ENCODE measurements at regions not wholly inside any gene's neighbourhood (a gene's known extent, or its start where the extent isn't known, plus 50 kb on each side); places are given as distances from the start of the nearest gene placed in this dataset.

DNA sequence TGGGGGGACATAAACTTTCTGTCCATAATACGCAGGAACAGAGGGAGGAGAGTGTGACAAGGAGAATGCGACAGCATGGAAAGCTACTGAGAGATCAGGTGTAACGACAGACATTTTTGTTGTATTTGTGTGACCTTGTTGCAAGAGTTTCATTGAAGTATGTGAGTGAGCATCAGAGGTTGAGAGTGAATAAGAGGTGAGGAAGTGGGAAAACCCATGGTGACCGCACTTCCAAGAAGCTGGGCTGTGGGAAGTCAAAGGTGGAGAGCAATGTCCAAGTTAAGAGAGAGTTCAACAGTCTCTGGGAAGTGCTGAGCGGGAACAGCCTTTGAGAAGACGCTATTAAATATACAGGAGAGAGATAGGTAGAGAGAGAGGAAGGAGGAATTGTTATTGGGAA is 76.4 kb upstream of the PGRMC2 start:
- H2AFZ ChIP-seq (ENCODE audit: low read depth, low read length) = no peak overlapping the region
- H3K4me1 ChIP-seq (replicated peaks in 1 of 2; ENCODE audit: control insufficient read depth in 2 of 2, insufficient read depth in 2 of 2, low read length in 2 of 2) = no peaks in the 10 kb centered on the region
- H3K79me2 ChIP-seq (ENCODE audit: control insufficient read depth, insufficient read depth, low read length) = no peaks in the 10 kb centered on the region
- no peaks in the 10 kb centered on the region for H4K20me1 ChIP-seq (replicated peaks; ENCODE audit: control insufficient read depth, insufficient read depth, low read length)
- DNase-seq (ENCODE audit: extremely low read depth in 1 of 4, low spot score in 3 of 4) = no peak
- no peak overlapping the region for H3K4me3 ChIP-seq
- 42% methylated on average over 6 of the region's 6 CpGs for WGBS (ENCODE audit: insufficient coverage, low coverage, missing lambda C conversion rate)
- no peaks in the 10 kb centered on the region for H3K9me1 ChIP-seq (ENCODE audit: control insufficient read depth, insufficient read depth, low read length)
- in situ Hi-C loops (cut with MboI) = no loop called here
- ChIA-PET CTCF (ENCODE audit: low intra/inter-chr PET ratio) (no interaction called here), POLR2A (interaction anchor here (0.7 to 0.8 kb wide), 2 partner anchors 9 to 111 kb away, joined by 3 read pairs; no protein-coding TSS in a partner anchor)
- intact Hi-C loops (cut with micrococcal nuclease) = no loop called here
- ATAC-seq = no peak
- no peak overlapping the region for H3K9ac ChIP-seq (ENCODE audit: insufficient read depth in 1 of 2, low read depth in 2 of 2, low read length in 2 of 2)
- no peak overlapping the region for H3K4me2 ChIP-seq (ENCODE audit: insufficient read depth, low read length)
- FAIRE-seq = no peak
- no peak for TF ChIP-seq CBX8 (IDR thresholded peaks at IDR 0.05; ENCODE audit: borderline replicate concordance, extremely low read depth, low read depth, low read length, poor library complexity, severe bottlenecking)
- no peak for TF ChIP-seq KHSRP (IDR thresholded peaks at IDR 0.05)
- TF ChIP-seq, protein P1, sequence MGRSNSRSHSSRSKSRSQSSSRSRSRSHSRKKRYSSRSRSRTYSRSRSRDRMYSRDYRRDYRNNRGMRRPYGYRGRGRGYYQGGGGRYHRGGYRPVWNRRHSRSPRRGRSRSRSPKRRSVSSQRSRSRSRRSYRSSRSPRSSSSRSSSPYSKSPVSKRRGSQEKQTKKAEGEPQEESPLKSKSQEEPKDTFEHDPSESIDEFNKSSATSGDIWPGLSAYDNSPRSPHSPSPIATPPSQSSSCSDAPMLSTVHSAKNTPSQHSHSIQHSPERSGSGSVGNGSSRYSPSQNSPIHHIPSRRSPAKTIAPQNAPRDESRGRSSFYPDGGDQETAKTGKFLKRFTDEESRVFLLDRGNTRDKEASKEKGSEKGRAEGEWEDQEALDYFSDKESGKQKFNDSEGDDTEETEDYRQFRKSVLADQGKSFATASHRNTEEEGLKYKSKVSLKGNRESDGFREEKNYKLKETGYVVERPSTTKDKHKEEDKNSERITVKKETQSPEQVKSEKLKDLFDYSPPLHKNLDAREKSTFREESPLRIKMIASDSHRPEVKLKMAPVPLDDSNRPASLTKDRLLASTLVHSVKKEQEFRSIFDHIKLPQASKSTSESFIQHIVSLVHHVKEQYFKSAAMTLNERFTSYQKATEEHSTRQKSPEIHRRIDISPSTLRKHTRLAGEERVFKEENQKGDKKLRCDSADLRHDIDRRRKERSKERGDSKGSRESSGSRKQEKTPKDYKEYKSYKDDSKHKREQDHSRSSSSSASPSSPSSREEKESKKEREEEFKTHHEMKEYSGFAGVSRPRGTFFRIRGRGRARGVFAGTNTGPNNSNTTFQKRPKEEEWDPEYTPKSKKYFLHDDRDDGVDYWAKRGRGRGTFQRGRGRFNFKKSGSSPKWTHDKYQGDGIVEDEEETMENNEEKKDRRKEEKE (IDR thresholded peaks at IDR 0.05; ENCODE audit: borderline replicate concordance in 1 of 2, control insufficient read depth in 1 of 2, low read depth in 2 of 2, low read length in 1 of 2) = no peak
- TF ChIP-seq ZNF140 (CRISPR knock-in tag; IDR thresholded peaks at IDR 0.05) = no peak
- TF ChIP-seq, protein P2, sequence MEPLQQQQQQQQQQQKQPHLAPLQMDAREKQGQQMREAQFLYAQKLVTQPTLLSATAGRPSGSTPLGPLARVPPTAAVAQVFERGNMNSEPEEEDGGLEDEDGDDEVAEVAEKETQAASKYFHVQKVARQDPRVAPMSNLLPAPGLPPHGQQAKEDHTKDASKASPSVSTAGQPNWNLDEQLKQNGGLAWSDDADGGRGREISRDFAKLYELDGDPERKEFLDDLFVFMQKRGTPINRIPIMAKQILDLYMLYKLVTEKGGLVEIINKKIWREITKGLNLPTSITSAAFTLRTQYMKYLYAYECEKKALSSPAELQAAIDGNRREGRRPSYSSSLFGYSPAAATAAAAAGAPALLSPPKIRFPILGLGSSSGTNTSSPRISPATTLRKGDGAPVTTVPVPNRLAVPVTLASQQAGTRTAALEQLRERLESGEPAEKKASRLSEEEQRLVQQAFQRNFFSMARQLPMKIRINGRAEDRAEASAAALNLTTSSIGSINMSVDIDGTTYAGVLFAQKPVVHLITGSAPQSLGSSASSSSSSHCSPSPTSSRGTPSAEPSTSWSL (CRISPR knock-in tag; IDR thresholded peaks at IDR 0.05; ENCODE audit: borderline replicate concordance) = no peak
- TF ChIP-seq DDX20 (tag; IDR thresholded peaks at IDR 0.05; ENCODE audit: low read depth) = no peak
- TF ChIP-seq TCF3 (CRISPR knock-in tag; IDR thresholded peaks at IDR 0.05) = no peak
- no peak for TF ChIP-seq ZEB2 (IDR thresholded peaks at IDR 0.05)
- H3K27me3 ChIP-seq (ENCODE audit: control insufficient read depth in 2 of 2, insufficient read depth in 2 of 2, low read length in 2 of 2) = no peaks in the 10 kb centered on the region
- no peak overlapping the region for H3K27ac ChIP-seq (ENCODE audit: extremely low read depth, low read depth, low read length)
- H3K9me3 ChIP-seq (replicated peaks; ENCODE audit: control insufficient read depth, insufficient read depth, low read depth, low read length) = peaks cover 1% of the 10 kb centered on the region; the same call in 1 of the 2 replicates
- H3K36me3 ChIP-seq (ENCODE audit: control insufficient read depth, insufficient read depth, low read length) = no peaks in the 10 kb centered on the region
- no TSS peak for BruUV-seq (replicated peaks)
